ENCODE measurements at regions not wholly inside any gene's neighbourhood (a gene's known extent, or its start where the extent isn't known, plus 50 kb on each side); places are given as distances from the start of the nearest gene placed in this dataset.

GRCh38 chr10:111142092-111142768, 65.4 kb downstream of the ADRA2A start:
- no peaks in the 10 kb centered on the region for H3K4me1 ChIP-seq
- no peak overlapping the region for H3K4me3 ChIP-seq
- H3K27ac ChIP-seq = no peak overlapping the region
- intact Hi-C loops (cut with DNase I) = no loop called here
- H3K36me3 ChIP-seq = no peaks in the 10 kb centered on the region
- no peaks in the 10 kb centered on the region for H3K9me3 ChIP-seq
- ATAC-seq = no peak
- no peak for DNase-seq
- no peaks in the 10 kb centered on the region for H3K27me3 ChIP-seq
- TF ChIP-seq, protein P1, sequence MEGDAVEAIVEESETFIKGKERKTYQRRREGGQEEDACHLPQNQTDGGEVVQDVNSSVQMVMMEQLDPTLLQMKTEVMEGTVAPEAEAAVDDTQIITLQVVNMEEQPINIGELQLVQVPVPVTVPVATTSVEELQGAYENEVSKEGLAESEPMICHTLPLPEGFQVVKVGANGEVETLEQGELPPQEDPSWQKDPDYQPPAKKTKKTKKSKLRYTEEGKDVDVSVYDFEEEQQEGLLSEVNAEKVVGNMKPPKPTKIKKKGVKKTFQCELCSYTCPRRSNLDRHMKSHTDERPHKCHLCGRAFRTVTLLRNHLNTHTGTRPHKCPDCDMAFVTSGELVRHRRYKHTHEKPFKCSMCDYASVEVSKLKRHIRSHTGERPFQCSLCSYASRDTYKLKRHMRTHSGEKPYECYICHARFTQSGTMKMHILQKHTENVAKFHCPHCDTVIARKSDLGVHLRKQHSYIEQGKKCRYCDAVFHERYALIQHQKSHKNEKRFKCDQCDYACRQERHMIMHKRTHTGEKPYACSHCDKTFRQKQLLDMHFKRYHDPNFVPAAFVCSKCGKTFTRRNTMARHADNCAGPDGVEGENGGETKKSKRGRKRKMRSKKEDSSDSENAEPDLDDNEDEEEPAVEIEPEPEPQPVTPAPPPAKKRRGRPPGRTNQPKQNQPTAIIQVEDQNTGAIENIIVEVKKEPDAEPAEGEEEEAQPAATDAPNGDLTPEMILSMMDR (IDR thresholded peaks at IDR 0.05) = no peak

- H3K27me3 ChIP-seq = no peaks in the 10 kb centered on the region
- no peak for ATAC-seq
Observed at GRCh38 chr10:111146025-111146640, 69.3 kb downstream of the ADRA2A start.

DNA sequence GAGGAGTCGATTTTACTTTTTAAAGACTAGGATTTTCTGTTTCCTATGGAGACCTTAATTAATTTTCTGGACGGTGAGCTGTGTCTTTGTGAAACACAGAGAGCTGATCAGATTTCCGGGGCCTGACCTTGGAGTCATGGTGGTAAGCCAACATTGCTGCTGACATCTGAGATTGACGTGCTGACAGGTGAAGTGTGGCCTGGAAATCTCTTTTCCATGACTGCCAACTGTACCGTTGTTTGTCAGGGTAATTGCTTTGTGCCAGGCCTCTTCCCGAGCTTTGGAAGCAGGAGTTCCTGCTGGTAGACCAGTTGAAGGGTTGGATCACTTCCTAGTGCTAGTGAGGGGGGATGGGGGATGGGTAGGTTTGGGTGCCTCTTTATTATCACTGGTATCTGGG, 71.2 kb downstream of the ADRA2A start:
- no peak for ATAC-seq

More at GRCh38 chr10:111146025-111146640, 69.3 kb downstream of the ADRA2A start:
- TF ChIP-seq, protein P1 (IDR thresholded peaks at IDR 0.05) = no peak
- DNase-seq = no peak
- intact Hi-C loops (cut with DNase I) = no loop called here
- H3K27ac ChIP-seq = no peak overlapping the region
- H3K9me3 ChIP-seq = no peaks in the 10 kb centered on the region
- no peak overlapping the region for H3K4me3 ChIP-seq
- H3K36me3 ChIP-seq = no peaks in the 10 kb centered on the region
- no peaks in the 10 kb centered on the region for H3K4me1 ChIP-seq

DNA sequence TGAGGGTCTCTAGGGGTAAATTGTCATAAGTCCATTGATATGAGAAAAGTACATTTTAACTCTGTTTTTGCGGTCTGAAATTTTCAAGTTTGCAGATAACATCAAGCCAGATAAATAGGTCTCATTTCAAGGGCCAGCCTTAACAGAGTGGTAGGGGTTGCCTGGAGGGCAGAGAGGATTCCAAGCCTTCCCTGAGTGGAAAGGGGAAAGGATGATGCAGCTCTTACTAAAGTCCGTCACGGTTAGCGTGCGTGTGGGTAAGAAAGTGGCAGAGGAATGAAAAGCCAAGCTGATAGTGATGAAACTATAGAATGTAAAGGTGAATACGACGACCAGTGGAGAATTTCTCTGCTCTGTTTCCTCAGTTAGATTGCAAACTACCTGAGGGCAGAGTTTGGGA, 71.6 kb downstream of the ADRA2A start:
- Histone ChIP-seq H3K4me1 (no peaks in the 10 kb centered on the region), H3K27ac (no peak overlapping the region), H3K4me3 (no peak overlapping the region), H3K9me3 (no peaks in the 10 kb centered on the region), H3K27me3 (no peaks in the 10 kb centered on the region), H3K36me3 (no peaks in the 10 kb centered on the region)
- TF ChIP-seq, protein P1 (IDR thresholded peaks at IDR 0.05) = no peak
- ATAC-seq (no peak), DNase-seq (no peak)
- intact Hi-C loops (cut with DNase I) = no loop called here

More for the DNA sequence above, 71.2 kb downstream of the ADRA2A start:
- no peak overlapping the region for H3K27ac ChIP-seq
- H3K9me3 ChIP-seq = no peaks in the 10 kb centered on the region
- H3K27me3 ChIP-seq = no peaks in the 10 kb centered on the region
- no peaks in the 10 kb centered on the region for H3K36me3 ChIP-seq
- H3K4me3 ChIP-seq = no peak overlapping the region
- no peaks in the 10 kb centered on the region for H3K4me1 ChIP-seq
- TF ChIP-seq, protein P1 (IDR thresholded peaks at IDR 0.05) = no peak
- no peak for DNase-seq
- intact Hi-C loops (cut with DNase I) = no loop called here

- Histone ChIP-seq H3K4me3 (no peak overlapping the region), H3K4me1 (no peaks in the 10 kb centered on the region), H3K27me3 (no peaks in the 10 kb centered on the region), H3K36me3 (no peaks in the 10 kb centered on the region), H3K9me3 (no peaks in the 10 kb centered on the region), H3K27ac (no peak overlapping the region)
- intact Hi-C loops (cut with DNase I) = no loop called here
- TF ChIP-seq, protein P1 (IDR thresholded peaks at IDR 0.05) = no peak
- DNase-seq (no peak), ATAC-seq (no peak)
Observed at GRCh38 chr10:111150691-111151090, 73.9 kb downstream of the ADRA2A start.
